GM23338 (cell line): ENCODE measurements at regions not wholly inside any gene's neighbourhood (a gene's known extent, or its start where the extent isn't known, plus 50 kb on each side); places are given as distances from the start of the nearest gene placed in this dataset.

Source experiments
- ATAC-seq: fragments of 200-7000 bp; cut with Tn5 transposase; 3 replicates; pipeline ENCODE4 v1.9.1; 2020
- DNase-seq: peaks from one replicate; pipeline ENCODE4 v3.0.0-alpha.2; 2015; ENCODE audit warnings: low spot score
- H2AFZ ChIP-seq: fragments of 200-600 bp; sonication (generic); 2 replicates; pipeline ENCODE4 v1.8.0; 2016; ENCODE audit warnings: antibody characterized with exemption, mild to moderate bottlenecking, moderate library complexity
- H3F3A ChIP-seq: fragments of 200-600 bp; sonication (generic); replicated peaks from 2 replicates; pipeline ENCODE4 v1.8.0; 2017; ENCODE audit warnings: antibody characterized with exemption, mixed run types, low read depth
- H3K27ac ChIP-seq: fragments of 200-600 bp; sonication (generic); 2 replicates; pipeline ENCODE4 v1.6.1; 2016; ENCODE audit warnings: low read depth
- H3K27me3 ChIP-seq: fragments of 200-600 bp; sonication (generic); 2 replicates; pipeline ENCODE4 v1.8.0; 2016; ENCODE audit warnings: mild to moderate bottlenecking, mixed run types, moderate library complexity; ENCODE audit not compliant: insufficient read depth
- H3K36me3 ChIP-seq: fragments of 200-600 bp; sonication (generic); 2 replicates; pipeline ENCODE4 v1.8.0; 2016; ENCODE audit warnings: mild to moderate bottlenecking; ENCODE audit not compliant: insufficient read depth
- H3K4me1 ChIP-seq: fragments of 200-600 bp; sonication (generic); 2 replicates; pipeline ENCODE4 v1.8.0; 2016; ENCODE audit warnings: mild to moderate bottlenecking, moderate library complexity; ENCODE audit not compliant: insufficient read depth
- H3K4me2 ChIP-seq: fragments of 200-600 bp; sonication (generic); 2 replicates; pipeline ENCODE4 v1.7.1; 2017; ENCODE audit warnings: mixed run types
- H3K4me3 ChIP-seq: fragments of 200-600 bp; sonication (generic); 2 replicates; pipeline ENCODE4 v1.6.1; 2016; ENCODE audit warnings: mixed run types
- H3K79me2 ChIP-seq: fragments of 200-600 bp; sonication (generic); replicated peaks from 2 replicates; pipeline ENCODE4 v1.8.0; 2017; ENCODE audit warnings: mild to moderate bottlenecking; ENCODE audit not compliant: insufficient read depth
- H3K9me2 ChIP-seq: fragments of 200-600 bp; sonication (generic); 2 replicates; pipeline ENCODE4 v1.8.0; 2017; ENCODE audit not compliant: insufficient read depth
- H4K20me1 ChIP-seq: fragments of 200-600 bp; sonication (generic); replicated peaks from 2 replicates; pipeline ENCODE4 v1.8.0; 2017; ENCODE audit warnings: mild to moderate bottlenecking; ENCODE audit not compliant: insufficient read depth
- H3K27ac Mint-ChIP-seq: 2 replicates; pipeline ENCODE4 v1.8.0; 2020; ENCODE audit warnings: inconsistent platforms, mild to moderate bottlenecking, moderate library complexity, mixed read lengths
- H3K27me3 Mint-ChIP-seq: 3 replicates; pipeline ENCODE4 v1.8.0; 2022; ENCODE audit warnings: low read depth, mild to moderate bottlenecking, moderate library complexity, mixed read lengths, inconsistent platforms; ENCODE audit not compliant: insufficient read depth, poor library complexity
- H3K36me3 Mint-ChIP-seq: 3 replicates; pipeline ENCODE4 v1.8.0; 2021; ENCODE audit warnings: low read depth, mild to moderate bottlenecking, inconsistent platforms, moderate library complexity, mixed read lengths
- H3K4me1 Mint-ChIP-seq: 3 replicates; pipeline ENCODE4 v1.8.0; 2020; ENCODE audit warnings: mild to moderate bottlenecking, inconsistent platforms, mixed read lengths
- H3K4me3 Mint-ChIP-seq: 3 replicates; pipeline ENCODE4 v1.8.0; 2021; ENCODE audit warnings: moderate library complexity, mild to moderate bottlenecking, inconsistent platforms, mixed read lengths
- H3K9me3 Mint-ChIP-seq: 3 replicates; pipeline ENCODE4 v1.8.0; 2020; ENCODE audit warnings: moderate library complexity, mild to moderate bottlenecking, inconsistent platforms, mixed read lengths
- CREB1 ChIP-seq: fragments of 250-450 bp; sonication (Bioruptor Pico); IDR thresholded peaks from 2 replicates; pipeline ENCODE4 v1.5.0; 2020; ENCODE audit warnings: low read depth, mild to moderate bottlenecking, moderate library complexity
- EZH2 ChIP-seq: fragments of 200-600 bp; sonication (generic); IDR thresholded peaks from one replicate; pipeline ENCODE4 v1.8.0; 2017; ENCODE audit warnings: antibody characterized with exemption, mild to moderate bottlenecking, low read depth; ENCODE audit not compliant: unreplicated experiment
- EZH2phosphoT487 ChIP-seq: fragments of 200-600 bp; sonication (generic); IDR thresholded peaks from one replicate; pipeline ENCODE4 v1.8.1; 2018; ENCODE audit warnings: antibody characterized with exemption; ENCODE audit not compliant: unreplicated experiment
- JUNB ChIP-seq: IDR thresholded peaks from one replicate; pipeline ENCODE4 v1.6.1; 2016; ENCODE audit warnings: antibody characterized with exemption; ENCODE audit not compliant: unreplicated experiment
- NANOG ChIP-seq: IDR thresholded peaks from 2 replicates; pipeline ENCODE4 v1.6.1; 2016; ENCODE audit warnings: antibody characterized with exemption, borderline replicate concordance
- POLR2AphosphoS5 ChIP-seq: IDR thresholded peaks from 2 replicates; pipeline ENCODE4 v1.6.1; 2016; ENCODE audit warnings: antibody characterized with exemption, low read depth
- STAT1 ChIP-seq: IDR thresholded peaks from one replicate; pipeline ENCODE4 v1.6.1; 2016; ENCODE audit warnings: antibody characterized with exemption; ENCODE audit not compliant: unreplicated experiment
- ZNF114 ChIP-seq: fragments of 250-450 bp; sonication (Bioruptor Pico); IDR thresholded peaks from 2 replicates; pipeline ENCODE4 v1.5.0; 2020; ENCODE audit warnings: mild to moderate bottlenecking, moderate library complexity
- ZNF331 ChIP-seq: fragments of 250-450 bp; sonication (Bioruptor Pico); IDR thresholded peaks from 2 replicates; pipeline ENCODE4 v1.5.0; 2020; ENCODE audit warnings: low read depth, mild to moderate bottlenecking, moderate library complexity
- TF ChIP-seq, protein P1 (sequence below): IDR thresholded peaks from 2 replicates; pipeline ENCODE4 v1.6.1; 2016; ENCODE audit warnings: antibody characterized with exemption
- TF ChIP-seq, protein P2 (sequence below), 2 experiments: fragments of 200-600 bp in 1 of 2; sonication (generic) in 1 of 2; conservative IDR thresholded peaks; 2 replicates each; pipeline versions ENCODE4 v1.5.1 to v1.6.1; 2016 to 2017; ENCODE audit warnings: antibody characterized with exemption in 2 of 2, low read depth in 2 of 2, mild to moderate bottlenecking in 2 of 2, moderate library complexity in 1 of 2
- TF ChIP-seq, protein P3 (sequence below): fragments of 250-450 bp; sonication (Bioruptor Pico); IDR thresholded peaks from 2 replicates; pipeline ENCODE4 v1.5.0; 2020; ENCODE audit warnings: mild to moderate bottlenecking, moderate library complexity
- TF ChIP-seq, protein P4 (sequence below): IDR thresholded peaks from one replicate; pipeline ENCODE4 v1.6.1; 2018; ENCODE audit warnings: antibody characterized with exemption; ENCODE audit not compliant: unreplicated experiment

DNA sequence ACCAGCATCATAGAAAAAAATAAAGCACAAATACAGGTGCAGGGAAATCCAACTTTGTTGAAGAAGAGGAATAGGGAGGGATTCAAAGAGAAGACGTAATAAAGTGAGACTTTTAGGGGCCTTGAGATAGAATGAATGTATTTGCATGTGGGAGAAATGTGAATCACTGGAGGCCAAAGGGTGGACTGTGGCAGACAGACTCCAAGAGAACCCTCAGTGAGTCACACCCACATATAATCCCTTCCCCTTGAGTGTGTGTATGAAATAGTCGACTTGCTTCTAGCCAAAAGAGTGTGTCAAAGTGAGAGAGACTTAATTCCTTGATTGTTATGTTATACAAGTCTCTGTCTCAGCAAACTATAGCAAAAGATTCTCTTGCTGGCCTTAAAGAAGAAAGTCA is 101.3 kb upstream of the GHITM start:
- no peak overlapping the region for H3K4me3 Mint-ChIP-seq
- H3K27ac Mint-ChIP-seq: no peak overlapping the region
- Histone ChIP-seq H3K36me3 (no peaks in the 10 kb centered on the region), H3K27me3 (no peaks in the 10 kb centered on the region), H3F3A (no peaks in the 10 kb centered on the region), H3K9me2 (no peaks in the 10 kb centered on the region; the same call in 1 of the 2 replicates), H3K79me2 (no peaks in the 10 kb centered on the region), H3K27ac (no peak overlapping the region), H3K4me2 (no peak overlapping the region), H4K20me1 (no peaks in the 10 kb centered on the region), H2AFZ (no peak overlapping the region), H3K4me3 (no peak overlapping the region), H3K4me1 (no peaks in the 10 kb centered on the region)
- ATAC-seq (no peak), DNase-seq (no peak)
- H3K36me3 Mint-ChIP-seq: no peaks in the 10 kb centered on the region; the same call in 2 of the 3 replicates
- H3K4me1 Mint-ChIP-seq: no peaks in the 10 kb centered on the region
- TF ChIP-seq POLR2AphosphoS5 (no peak), ZNF114 (CRISPR knock-in tag) (no peak), CREB1 (no peak), STAT1 (no peak), NANOG (no peak), EZH2 (no peak), JUNB (no peak), ZNF331 (CRISPR knock-in tag) (no peak), EZH2phosphoT487 (no peak)
- TF ChIP-seq, protein P1, sequence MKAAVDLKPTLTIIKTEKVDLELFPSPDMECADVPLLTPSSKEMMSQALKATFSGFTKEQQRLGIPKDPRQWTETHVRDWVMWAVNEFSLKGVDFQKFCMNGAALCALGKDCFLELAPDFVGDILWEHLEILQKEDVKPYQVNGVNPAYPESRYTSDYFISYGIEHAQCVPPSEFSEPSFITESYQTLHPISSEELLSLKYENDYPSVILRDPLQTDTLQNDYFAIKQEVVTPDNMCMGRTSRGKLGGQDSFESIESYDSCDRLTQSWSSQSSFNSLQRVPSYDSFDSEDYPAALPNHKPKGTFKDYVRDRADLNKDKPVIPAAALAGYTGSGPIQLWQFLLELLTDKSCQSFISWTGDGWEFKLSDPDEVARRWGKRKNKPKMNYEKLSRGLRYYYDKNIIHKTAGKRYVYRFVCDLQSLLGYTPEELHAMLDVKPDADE: no peak
- TF ChIP-seq, protein P2, sequence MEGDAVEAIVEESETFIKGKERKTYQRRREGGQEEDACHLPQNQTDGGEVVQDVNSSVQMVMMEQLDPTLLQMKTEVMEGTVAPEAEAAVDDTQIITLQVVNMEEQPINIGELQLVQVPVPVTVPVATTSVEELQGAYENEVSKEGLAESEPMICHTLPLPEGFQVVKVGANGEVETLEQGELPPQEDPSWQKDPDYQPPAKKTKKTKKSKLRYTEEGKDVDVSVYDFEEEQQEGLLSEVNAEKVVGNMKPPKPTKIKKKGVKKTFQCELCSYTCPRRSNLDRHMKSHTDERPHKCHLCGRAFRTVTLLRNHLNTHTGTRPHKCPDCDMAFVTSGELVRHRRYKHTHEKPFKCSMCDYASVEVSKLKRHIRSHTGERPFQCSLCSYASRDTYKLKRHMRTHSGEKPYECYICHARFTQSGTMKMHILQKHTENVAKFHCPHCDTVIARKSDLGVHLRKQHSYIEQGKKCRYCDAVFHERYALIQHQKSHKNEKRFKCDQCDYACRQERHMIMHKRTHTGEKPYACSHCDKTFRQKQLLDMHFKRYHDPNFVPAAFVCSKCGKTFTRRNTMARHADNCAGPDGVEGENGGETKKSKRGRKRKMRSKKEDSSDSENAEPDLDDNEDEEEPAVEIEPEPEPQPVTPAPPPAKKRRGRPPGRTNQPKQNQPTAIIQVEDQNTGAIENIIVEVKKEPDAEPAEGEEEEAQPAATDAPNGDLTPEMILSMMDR (conservative IDR thresholded peaks at IDR 0.05; ENCODE audit: low read depth in 2 of 2): no peak
- TF ChIP-seq, protein P3, sequence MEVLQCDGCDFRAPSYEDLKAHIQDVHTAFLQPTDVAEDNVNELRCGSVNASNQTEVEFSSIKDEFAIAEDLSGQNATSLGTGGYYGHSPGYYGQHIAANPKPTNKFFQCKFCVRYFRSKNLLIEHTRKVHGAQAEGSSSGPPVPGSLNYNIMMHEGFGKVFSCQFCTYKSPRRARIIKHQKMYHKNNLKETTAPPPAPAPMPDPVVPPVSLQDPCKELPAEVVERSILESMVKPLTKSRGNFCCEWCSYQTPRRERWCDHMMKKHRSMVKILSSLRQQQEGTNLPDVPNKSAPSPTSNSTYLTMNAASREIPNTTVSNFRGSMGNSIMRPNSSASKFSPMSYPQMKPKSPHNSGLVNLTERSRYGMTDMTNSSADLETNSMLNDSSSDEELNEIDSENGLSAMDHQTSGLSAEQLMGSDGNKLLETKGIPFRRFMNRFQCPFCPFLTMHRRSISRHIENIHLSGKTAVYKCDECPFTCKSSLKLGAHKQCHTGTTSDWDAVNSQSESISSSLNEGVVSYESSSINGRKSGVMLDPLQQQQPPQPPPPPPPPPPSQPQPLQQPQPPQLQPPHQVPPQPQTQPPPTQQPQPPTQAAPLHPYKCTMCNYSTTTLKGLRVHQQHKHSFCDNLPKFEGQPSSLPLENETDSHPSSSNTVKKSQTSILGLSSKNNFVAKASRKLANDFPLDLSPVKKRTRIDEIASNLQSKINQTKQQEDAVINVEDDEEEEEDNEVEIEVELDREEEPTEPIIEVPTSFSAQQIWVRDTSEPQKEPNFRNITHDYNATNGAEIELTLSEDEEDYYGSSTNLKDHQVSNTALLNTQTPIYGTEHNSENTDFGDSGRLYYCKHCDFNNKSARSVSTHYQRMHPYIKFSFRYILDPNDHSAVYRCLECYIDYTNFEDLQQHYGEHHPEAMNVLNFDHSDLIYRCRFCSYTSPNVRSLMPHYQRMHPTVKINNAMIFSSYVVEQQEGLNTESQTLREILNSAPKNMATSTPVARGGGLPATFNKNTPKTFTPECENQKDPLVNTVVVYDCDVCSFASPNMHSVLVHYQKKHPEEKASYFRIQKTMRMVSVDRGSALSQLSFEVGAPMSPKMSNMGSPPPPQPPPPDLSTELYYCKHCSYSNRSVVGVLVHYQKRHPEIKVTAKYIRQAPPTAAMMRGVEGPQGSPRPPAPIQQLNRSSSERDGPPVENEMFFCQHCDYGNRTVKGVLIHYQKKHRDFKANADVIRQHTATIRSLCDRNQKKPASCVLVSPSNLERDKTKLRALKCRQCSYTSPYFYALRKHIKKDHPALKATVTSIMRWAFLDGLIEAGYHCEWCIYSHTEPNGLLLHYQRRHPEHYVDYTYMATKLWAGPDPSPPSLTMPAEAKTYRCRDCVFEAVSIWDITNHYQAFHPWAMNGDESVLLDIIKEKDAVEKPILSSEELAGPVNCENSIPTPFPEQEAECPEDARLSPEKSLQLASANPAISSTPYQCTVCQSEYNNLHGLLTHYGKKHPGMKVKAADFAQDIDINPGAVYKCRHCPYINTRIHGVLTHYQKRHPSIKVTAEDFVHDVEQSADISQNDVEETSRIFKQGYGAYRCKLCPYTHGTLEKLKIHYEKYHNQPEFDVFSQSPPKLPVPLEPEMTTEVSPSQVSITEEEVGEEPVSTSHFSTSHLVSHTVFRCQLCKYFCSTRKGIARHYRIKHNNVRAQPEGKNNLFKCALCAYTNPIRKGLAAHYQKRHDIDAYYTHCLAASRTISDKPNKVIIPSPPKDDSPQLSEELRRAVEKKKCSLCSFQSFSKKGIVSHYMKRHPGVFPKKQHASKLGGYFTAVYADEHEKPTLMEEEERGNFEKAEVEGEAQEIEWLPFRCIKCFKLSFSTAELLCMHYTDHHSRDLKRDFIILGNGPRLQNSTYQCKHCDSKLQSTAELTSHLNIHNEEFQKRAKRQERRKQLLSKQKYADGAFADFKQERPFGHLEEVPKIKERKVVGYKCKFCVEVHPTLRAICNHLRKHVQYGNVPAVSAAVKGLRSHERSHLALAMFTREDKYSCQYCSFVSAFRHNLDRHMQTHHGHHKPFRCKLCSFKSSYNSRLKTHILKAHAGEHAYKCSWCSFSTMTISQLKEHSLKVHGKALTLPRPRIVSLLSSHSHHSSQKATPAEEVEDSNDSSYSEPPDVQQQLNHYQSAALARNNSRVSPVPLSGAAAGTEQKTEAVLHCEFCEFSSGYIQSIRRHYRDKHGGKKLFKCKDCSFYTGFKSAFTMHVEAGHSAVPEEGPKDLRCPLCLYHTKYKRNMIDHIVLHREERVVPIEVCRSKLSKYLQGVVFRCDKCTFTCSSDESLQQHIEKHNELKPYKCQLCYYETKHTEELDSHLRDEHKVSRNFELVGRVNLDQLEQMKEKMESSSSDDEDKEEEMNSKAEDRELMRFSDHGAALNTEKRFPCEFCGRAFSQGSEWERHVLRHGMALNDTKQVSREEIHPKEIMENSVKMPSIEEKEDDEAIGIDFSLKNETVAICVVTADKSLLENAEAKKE (CRISPR knock-in tag): no peak
- TF ChIP-seq, protein P4, sequence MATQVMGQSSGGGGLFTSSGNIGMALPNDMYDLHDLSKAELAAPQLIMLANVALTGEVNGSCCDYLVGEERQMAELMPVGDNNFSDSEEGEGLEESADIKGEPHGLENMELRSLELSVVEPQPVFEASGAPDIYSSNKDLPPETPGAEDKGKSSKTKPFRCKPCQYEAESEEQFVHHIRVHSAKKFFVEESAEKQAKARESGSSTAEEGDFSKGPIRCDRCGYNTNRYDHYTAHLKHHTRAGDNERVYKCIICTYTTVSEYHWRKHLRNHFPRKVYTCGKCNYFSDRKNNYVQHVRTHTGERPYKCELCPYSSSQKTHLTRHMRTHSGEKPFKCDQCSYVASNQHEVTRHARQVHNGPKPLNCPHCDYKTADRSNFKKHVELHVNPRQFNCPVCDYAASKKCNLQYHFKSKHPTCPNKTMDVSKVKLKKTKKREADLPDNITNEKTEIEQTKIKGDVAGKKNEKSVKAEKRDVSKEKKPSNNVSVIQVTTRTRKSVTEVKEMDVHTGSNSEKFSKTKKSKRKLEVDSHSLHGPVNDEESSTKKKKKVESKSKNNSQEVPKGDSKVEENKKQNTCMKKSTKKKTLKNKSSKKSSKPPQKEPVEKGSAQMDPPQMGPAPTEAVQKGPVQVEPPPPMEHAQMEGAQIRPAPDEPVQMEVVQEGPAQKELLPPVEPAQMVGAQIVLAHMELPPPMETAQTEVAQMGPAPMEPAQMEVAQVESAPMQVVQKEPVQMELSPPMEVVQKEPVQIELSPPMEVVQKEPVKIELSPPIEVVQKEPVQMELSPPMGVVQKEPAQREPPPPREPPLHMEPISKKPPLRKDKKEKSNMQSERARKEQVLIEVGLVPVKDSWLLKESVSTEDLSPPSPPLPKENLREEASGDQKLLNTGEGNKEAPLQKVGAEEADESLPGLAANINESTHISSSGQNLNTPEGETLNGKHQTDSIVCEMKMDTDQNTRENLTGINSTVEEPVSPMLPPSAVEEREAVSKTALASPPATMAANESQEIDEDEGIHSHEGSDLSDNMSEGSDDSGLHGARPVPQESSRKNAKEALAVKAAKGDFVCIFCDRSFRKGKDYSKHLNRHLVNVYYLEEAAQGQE: no peak
- H3K9me3 Mint-ChIP-seq: no peaks in the 10 kb centered on the region; the same call in 2 of the 3 replicates
- H3K27me3 Mint-ChIP-seq: peaks cover 3% of the 10 kb centered on the region
